ENCODE measurements at regions not wholly inside any gene's neighbourhood (a gene's known extent, or its start where the extent isn't known, plus 50 kb on each side); places are given as distances from the start of the nearest gene placed in this dataset.
"Not testable (repeated sequence)": the region's sequence is repeated elsewhere in the genome, so short reads cannot be mapped to it uniquely, and the experiment has no call there.

DNA sequence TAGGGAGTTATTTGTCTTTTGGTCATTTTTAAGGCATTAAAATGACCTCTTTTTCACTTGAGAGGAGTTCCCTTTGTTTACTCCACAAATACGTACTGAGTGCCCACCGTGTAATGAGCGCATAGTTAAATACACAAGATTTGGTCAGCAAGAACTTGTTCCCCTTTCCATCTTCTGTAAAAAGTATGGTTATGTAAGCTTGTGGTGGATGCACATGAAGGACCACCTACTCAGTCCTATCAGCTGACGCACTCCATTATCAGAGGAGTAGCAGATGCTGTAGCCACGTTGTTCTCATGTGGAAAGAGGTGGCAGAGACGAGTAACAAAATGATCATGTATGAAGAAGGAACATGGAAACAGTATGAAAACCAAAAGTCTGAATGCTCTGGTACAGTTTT lies 78.0 kb upstream of the GARIN1A start:
- TF ChIP-seq, protein P1, sequence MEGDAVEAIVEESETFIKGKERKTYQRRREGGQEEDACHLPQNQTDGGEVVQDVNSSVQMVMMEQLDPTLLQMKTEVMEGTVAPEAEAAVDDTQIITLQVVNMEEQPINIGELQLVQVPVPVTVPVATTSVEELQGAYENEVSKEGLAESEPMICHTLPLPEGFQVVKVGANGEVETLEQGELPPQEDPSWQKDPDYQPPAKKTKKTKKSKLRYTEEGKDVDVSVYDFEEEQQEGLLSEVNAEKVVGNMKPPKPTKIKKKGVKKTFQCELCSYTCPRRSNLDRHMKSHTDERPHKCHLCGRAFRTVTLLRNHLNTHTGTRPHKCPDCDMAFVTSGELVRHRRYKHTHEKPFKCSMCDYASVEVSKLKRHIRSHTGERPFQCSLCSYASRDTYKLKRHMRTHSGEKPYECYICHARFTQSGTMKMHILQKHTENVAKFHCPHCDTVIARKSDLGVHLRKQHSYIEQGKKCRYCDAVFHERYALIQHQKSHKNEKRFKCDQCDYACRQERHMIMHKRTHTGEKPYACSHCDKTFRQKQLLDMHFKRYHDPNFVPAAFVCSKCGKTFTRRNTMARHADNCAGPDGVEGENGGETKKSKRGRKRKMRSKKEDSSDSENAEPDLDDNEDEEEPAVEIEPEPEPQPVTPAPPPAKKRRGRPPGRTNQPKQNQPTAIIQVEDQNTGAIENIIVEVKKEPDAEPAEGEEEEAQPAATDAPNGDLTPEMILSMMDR (IDR thresholded peaks at IDR 0.05): not testable (repeated sequence)
- not testable (repeated sequence) for TF ChIP-seq EZH2 (IDR thresholded peaks at IDR 0.05)
